Neutrophil (primary cell): ENCODE measurements at regions not wholly inside any gene's neighbourhood (a gene's known extent, or its start where the extent isn't known, plus 50 kb on each side); places are given as distances from the start of the nearest gene placed in this dataset.

Experiments
- H3K27ac ChIP-seq: fragments of 200-600 bp; sonication (generic); 2 replicates; pipeline ENCODE4 v1.5.1; 2016; ENCODE audit warnings: mild to moderate bottlenecking, moderate library complexity
- H3K27me3 ChIP-seq: fragments of 200-600 bp; sonication (generic); 2 replicates; pipeline ENCODE4 v1.6.0; 2016; ENCODE audit warnings: mild to moderate bottlenecking
- H3K36me3 ChIP-seq: fragments of 200-600 bp; sonication (generic); 2 replicates; pipeline ENCODE4 v1.5.1; 2017
- H3K4me1 ChIP-seq, 2 experiments: fragments of 200-600 bp in 1 of 2; sonication (generic) in 1 of 2; 1 replicate in 1 of 2; 2 replicates in 1 of 2; pipeline versions ENCODE4 v1.5.1 to v1.6.1; 2013 to 2016; ENCODE audit warnings: low read depth in 1 of 2, low read length in 1 of 2, mild to moderate bottlenecking in 1 of 2, moderate library complexity in 1 of 2; ENCODE audit not compliant: control insufficient read depth in 1 of 2, insufficient read depth in 1 of 2
- H3K4me3 ChIP-seq, 2 experiments: fragments of 200-600 bp in 1 of 2; sonication (generic) in 1 of 2; 1 replicate in 1 of 2; 2 replicates in 1 of 2; pipeline ENCODE4 v1.5.1; 2013 to 2016; ENCODE audit warnings: low read depth in 1 of 2, low read length in 1 of 2, mild to moderate bottlenecking in 1 of 2, moderate library complexity in 1 of 2
- H3K9me3 ChIP-seq: fragments of 200-600 bp; sonication (generic); 2 replicates; pipeline ENCODE4 v1.5.1; 2016
- TF ChIP-seq, protein P1 (sequence below): fragments of 200-600 bp; sonication (generic); IDR thresholded peaks from 2 replicates; pipeline ENCODE4 v1.5.1; 2016; ENCODE audit warnings: antibody characterized with exemption

DNA sequence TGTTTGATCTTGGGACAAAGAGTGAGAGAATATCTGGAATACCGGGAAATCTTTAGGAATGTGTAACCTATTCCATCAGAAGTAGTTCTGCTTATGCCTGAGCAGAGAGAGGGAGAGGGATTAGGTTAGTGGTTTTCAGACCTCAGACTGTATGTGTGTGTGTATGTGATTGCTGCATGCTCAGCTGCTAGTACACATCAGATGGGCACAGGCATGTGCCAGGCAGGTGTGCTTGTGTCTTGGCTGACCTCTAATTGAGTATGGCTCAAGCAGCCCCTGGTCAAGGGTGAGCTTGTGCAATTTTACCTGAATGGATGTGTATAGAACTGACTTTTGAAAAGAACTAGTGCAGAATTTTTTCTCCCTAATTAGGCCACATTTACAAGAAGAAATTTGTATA lies 91.2 kb downstream of the INSIG2 start:
- no peak overlapping the region for H3K4me3 ChIP-seq
- TF ChIP-seq, protein P1, sequence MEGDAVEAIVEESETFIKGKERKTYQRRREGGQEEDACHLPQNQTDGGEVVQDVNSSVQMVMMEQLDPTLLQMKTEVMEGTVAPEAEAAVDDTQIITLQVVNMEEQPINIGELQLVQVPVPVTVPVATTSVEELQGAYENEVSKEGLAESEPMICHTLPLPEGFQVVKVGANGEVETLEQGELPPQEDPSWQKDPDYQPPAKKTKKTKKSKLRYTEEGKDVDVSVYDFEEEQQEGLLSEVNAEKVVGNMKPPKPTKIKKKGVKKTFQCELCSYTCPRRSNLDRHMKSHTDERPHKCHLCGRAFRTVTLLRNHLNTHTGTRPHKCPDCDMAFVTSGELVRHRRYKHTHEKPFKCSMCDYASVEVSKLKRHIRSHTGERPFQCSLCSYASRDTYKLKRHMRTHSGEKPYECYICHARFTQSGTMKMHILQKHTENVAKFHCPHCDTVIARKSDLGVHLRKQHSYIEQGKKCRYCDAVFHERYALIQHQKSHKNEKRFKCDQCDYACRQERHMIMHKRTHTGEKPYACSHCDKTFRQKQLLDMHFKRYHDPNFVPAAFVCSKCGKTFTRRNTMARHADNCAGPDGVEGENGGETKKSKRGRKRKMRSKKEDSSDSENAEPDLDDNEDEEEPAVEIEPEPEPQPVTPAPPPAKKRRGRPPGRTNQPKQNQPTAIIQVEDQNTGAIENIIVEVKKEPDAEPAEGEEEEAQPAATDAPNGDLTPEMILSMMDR, result no peak
- no peak overlapping the region for H3K27ac ChIP-seq
- no peaks in the 10 kb centered on the region for H3K4me1 ChIP-seq
- H3K9me3 ChIP-seq, result no peaks in the 10 kb centered on the region
- H3K27me3 ChIP-seq, result no peaks in the 10 kb centered on the region
- no peaks in the 10 kb centered on the region for H3K36me3 ChIP-seq

DNA sequence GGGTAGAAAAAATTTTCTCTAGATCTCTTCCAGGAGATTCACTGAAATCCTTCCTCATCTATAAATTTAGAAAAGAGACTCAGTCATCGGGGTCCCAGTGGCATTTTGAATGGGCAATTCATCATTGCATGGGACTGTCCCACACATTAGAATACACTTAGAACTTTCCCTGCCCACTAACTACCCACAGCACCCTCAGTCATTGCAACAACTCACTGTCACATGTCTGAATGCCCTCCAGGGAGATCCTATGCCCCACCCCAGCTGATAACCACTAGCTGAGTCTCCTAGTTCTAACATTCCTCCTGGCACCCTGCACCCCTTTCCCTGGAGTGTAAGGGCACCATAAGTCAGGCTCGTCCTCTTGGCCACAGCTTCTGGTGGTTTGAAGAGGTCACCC lies 89.6 kb downstream of the INSIG2 start:
- H3K36me3 ChIP-seq, result no peaks in the 10 kb centered on the region
- TF ChIP-seq, protein P1, result no peak
- H3K27ac ChIP-seq, result no peak overlapping the region
- H3K4me3 ChIP-seq, result no peak overlapping the region
- no peaks in the 10 kb centered on the region for H3K27me3 ChIP-seq
- H3K9me3 ChIP-seq, result no peaks in the 10 kb centered on the region
- no peaks in the 10 kb centered on the region for H3K4me1 ChIP-seq

DNA sequence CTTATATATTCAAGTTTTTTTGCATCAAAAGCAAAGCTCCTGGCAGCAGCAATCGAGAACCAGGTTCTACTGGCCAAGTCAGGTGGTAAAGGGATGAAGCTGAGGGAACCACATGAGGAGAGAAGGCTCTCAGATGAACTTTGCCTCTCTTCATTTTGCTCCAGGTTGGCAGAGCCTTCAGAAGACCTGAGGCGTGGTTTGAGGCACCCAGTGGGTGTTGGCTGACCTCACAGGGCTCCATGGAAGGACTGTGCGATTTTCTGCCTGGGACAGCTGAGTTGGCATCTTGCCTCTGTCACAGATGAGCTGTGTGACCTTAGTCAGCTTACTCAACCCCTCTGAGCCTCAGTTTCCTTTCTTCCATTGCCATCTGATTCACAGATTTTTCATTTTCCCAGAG lies 89.0 kb downstream of the INSIG2 start:
- Histone ChIP-seq H3K27ac (no peak overlapping the region), H3K27me3 (no peaks in the 10 kb centered on the region), H3K4me1 (no peaks in the 10 kb centered on the region), H3K4me3 (no peak overlapping the region), H3K36me3 (no peaks in the 10 kb centered on the region), H3K9me3 (no peaks in the 10 kb centered on the region)
- TF ChIP-seq, protein P1, result no peak

DNA sequence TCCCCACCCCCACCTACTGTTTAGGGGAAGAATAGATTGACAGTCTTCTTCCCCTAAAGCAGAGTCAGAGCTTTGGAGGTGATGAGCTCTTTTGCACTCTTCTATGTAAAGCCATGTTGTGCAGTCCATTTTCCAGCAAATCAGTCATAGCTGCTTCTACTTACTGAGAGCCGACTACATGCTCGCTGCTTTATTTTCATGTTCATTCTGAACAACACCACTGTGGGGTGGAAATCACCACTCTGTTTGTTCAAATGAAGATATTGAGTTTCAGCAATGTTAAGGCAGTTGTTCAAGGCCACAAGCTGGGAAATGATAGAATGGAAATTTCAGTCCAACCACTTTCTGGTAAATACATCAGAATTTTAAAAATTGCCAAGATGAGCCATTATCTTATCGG lies 88.3 kb downstream of the INSIG2 start:
- no peaks in the 10 kb centered on the region for H3K4me1 ChIP-seq
- TF ChIP-seq, protein P1, result no peak
- H3K27ac ChIP-seq, result no peak overlapping the region
- peaks cover 3% of the 10 kb centered on the region for H3K27me3 ChIP-seq
- H3K36me3 ChIP-seq, result no peaks in the 10 kb centered on the region
- H3K4me3 ChIP-seq, result no peak overlapping the region
- H3K9me3 ChIP-seq, result no peaks in the 10 kb centered on the region

DNA sequence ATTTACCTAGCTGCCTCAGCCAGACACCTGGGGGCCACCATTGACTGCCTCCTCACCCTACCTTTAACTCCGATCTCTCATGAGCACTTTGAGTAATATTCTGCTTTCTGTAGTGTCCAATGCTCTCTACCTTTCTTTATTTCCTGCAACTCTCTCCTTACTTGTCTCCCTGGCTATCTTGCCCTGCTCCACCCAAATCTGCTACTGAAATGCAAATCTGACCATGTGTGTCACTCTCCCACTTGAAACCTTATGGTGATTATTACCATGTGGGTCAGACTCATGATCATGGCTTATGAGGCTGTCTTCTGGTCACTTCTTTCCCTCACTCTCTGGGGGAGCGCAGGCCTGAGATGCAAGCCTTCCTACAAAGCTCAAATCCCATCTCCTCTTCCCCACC lies 83.3 kb downstream of the INSIG2 start:
- H3K36me3 ChIP-seq, result no peaks in the 10 kb centered on the region
- TF ChIP-seq, protein P1, result no peak
- H3K4me3 ChIP-seq, result no peak overlapping the region
- H3K27ac ChIP-seq, result no peak overlapping the region
- peaks cover 2 to 6% of the 10 kb centered on the region in 2 experiments for H3K4me1 ChIP-seq
- H3K9me3 ChIP-seq, result no peaks in the 10 kb centered on the region
- peaks cover 8% of the 10 kb centered on the region for H3K27me3 ChIP-seq
